Small intestine (tissue), 7 donors: ENCODE measurements at regions not wholly inside any gene's neighbourhood (a gene's known extent, or its start where the extent isn't known, plus 50 kb on each side); places are given as distances from the start of the nearest gene placed in this dataset.

Source experiments
- DNase-seq, 2 donors: peaks; one replicate each; pipeline versions ENCODE4 v3.0.0 to v3.0.0-alpha.2; 2013
- FAIRE-seq: peaks from 2 replicates; lab custom pipeline; 2012; peaks lifted over from hg19 to GRCh38; lab: Jason Lieb, UNC
- H3K27ac ChIP-seq, 3 donors: one replicate each; pipeline ENCODE4 v1.5.1; 2013; ENCODE audit warnings: low read length in 2 of 3, mild to moderate bottlenecking in 2 of 3, control low read depth in 1 of 3, inconsistent platforms in 1 of 3, low read depth in 1 of 3, moderate library complexity in 1 of 3
- H3K27me3 ChIP-seq, 3 donors: one replicate each; pipeline ENCODE4 v1.6.1; 2013; ENCODE audit warnings: low read length in 3 of 3, inconsistent platforms in 1 of 3; ENCODE audit not compliant: control insufficient read depth in 3 of 3, insufficient read depth in 3 of 3
- H3K36me3 ChIP-seq, 3 donors: one replicate each; pipeline ENCODE4 v1.6.1; 2013; ENCODE audit warnings: low read length in 3 of 3, inconsistent platforms in 1 of 3, low read depth in 1 of 3, mild to moderate bottlenecking in 1 of 3, moderate library complexity in 1 of 3; ENCODE audit not compliant: control insufficient read depth in 3 of 3, insufficient read depth in 2 of 3
- H3K4me1 ChIP-seq, 3 donors: one replicate each; pipeline ENCODE4 v1.6.1; 2013; ENCODE audit warnings: low read length in 2 of 3, inconsistent platforms in 1 of 3, low read depth in 1 of 3, mild to moderate bottlenecking in 1 of 3, moderate library complexity in 1 of 3; ENCODE audit not compliant: control insufficient read depth in 3 of 3, insufficient read depth in 2 of 3
- H3K4me3 ChIP-seq, 3 donors: one replicate each; pipeline ENCODE4 v1.5.1; 2013; ENCODE audit warnings: low read length in 3 of 3, control low read depth in 1 of 3, inconsistent platforms in 1 of 3, low read depth in 1 of 3, mild to moderate bottlenecking in 1 of 3, moderate library complexity in 1 of 3
- H3K9me3 ChIP-seq, 2 donors: one replicate each; pipeline ENCODE4 v1.6.1; 2013; ENCODE audit warnings: low read depth in 1 of 2, low read length in 1 of 2; ENCODE audit not compliant: control insufficient read depth in 2 of 2, insufficient read depth in 1 of 2
- WGBS, 3 donors: extraction: QIAGEN DNeasy Blood & Tissue Kit; methylation state at CpG; one replicate each; pipeline ENCODE4 v1.1.7; 2013; 5-methylcytosine and 5-hydroxymethylcytosine counted together
- donor health status: healthy with polysubstance abuse.
- donor health status: control.
- donor health status: control.
- donor health status: Bipolar disorder and iron deficiency.
- donor health status: healthy.

- H3K27me3 ChIP-seq = no peaks in the 10 kb centered on the region
- no peaks in the 10 kb centered on the region for H3K36me3 ChIP-seq
- H3K4me3 ChIP-seq = no peak overlapping the region
- no peak overlapping the region for H3K27ac ChIP-seq
- peaks cover 0 to 1% of the 10 kb centered on the region in 2 donors for H3K9me3 ChIP-seq
- FAIRE-seq (no peak), DNase-seq (no peak)
- WGBS, 3 donors = 58 to 76% (median 64%) methylated on average over 1 of the region's 1 CpG
- H3K4me1 ChIP-seq = no peaks in the 10 kb centered on the region
Observed at GRCh38 chr2:53378791-53379190, 388.8 kb upstream of the CHAC2 start.

GRCh38 chr2:53373126-53373525, 394.5 kb upstream of the CHAC2 start:
- FAIRE-seq (no peak), DNase-seq (no peak)
- no peaks in the 10 kb centered on the region for H3K4me1 ChIP-seq
- no peaks in the 10 kb centered on the region for H3K27me3 ChIP-seq
- H3K36me3 ChIP-seq = no peaks in the 10 kb centered on the region
- H3K27ac ChIP-seq = no peak overlapping the region
- WGBS, 3 donors = 87 to 89% (median 88%) methylated on average over 1 of the region's 1 CpG
- H3K9me3 ChIP-seq = no peaks in the 10 kb centered on the region
- H3K4me3 ChIP-seq = no peak overlapping the region

- Histone ChIP-seq H3K4me3 (no peak overlapping the region), H3K4me1 (no peaks in the 10 kb centered on the region), H3K27ac (no peak overlapping the region), H3K9me3 (peaks cover 0 to 8% of the 10 kb centered on the region in 2 donors), H3K36me3 (no peaks in the 10 kb centered on the region), H3K27me3 (no peaks in the 10 kb centered on the region)
- FAIRE-seq = no peak
- DNase-seq = no peak
- 48 to 73% (median 69%) methylated on average over 3 of the region's 3 CpGs for WGBS, 3 donors
Observed at GRCh38 chr2:53366543-53366942, 401.1 kb upstream of the CHAC2 start.

GRCh38 chr2:53362934-53363333, 404.7 kb upstream of the CHAC2 start:
- 51 to 75% (median 51%) methylated on average over 2 of the region's 2 CpGs for WGBS, 3 donors
- Histone ChIP-seq H3K4me3 (no peak overlapping the region), H3K27me3 (no peaks in the 10 kb centered on the region), H3K9me3 (peaks cover 0 to 8% of the 10 kb centered on the region in 2 donors), H3K36me3 (no peaks in the 10 kb centered on the region), H3K27ac (no peak overlapping the region), H3K4me1 (no peaks in the 10 kb centered on the region)
- DNase-seq = no peak
- FAIRE-seq = no peak

GRCh38 chr2:53356291-53356905, 411.2 kb upstream of the CHAC2 start:
- Histone ChIP-seq H3K27me3 (no peaks in the 10 kb centered on the region), H3K4me3 (no peak overlapping the region), H3K9me3 (peaks cover 5 to 10% of the 10 kb centered on the region in 2 donors), H3K36me3 (no peaks in the 10 kb centered on the region), H3K27ac (no peak overlapping the region), H3K4me1 (no peaks in the 10 kb centered on the region)
- no peak for FAIRE-seq
- DNase-seq = no peak
- 91 to 95% (median 92%) methylated on average over 24 to 26 of the region's 26 CpGs for WGBS, 3 donors

- DNase-seq (peak in 1 of 2 donors; percentile 2), FAIRE-seq (no peak)
- no peak overlapping the region for H3K27ac ChIP-seq
- WGBS, 3 donors = 52 to 75% (median 70%) methylated on average over 6 of the region's 6 CpGs
- H3K4me3 ChIP-seq = no peak overlapping the region
- peaks cover 5 to 10% of the 10 kb centered on the region in 2 donors for H3K9me3 ChIP-seq
- H3K27me3 ChIP-seq = no peaks in the 10 kb centered on the region
- H3K4me1 ChIP-seq = no peaks in the 10 kb centered on the region
- no peaks in the 10 kb centered on the region for H3K36me3 ChIP-seq
Observed at GRCh38 chr2:53353135-53354114, 414.2 kb upstream of the CHAC2 start.

- Histone ChIP-seq H3K27me3 (no peaks in the 10 kb centered on the region), H3K4me3 (no peak overlapping the region), H3K36me3 (no peaks in the 10 kb centered on the region), H3K9me3 (no peaks in the 10 kb centered on the region), H3K4me1 (no peaks in the 10 kb centered on the region), H3K27ac (no peak overlapping the region)
- FAIRE-seq = no peak
- 64 to 77% (median 74%) methylated on average over 3 of the region's 3 CpGs for WGBS, 3 donors
- no peak for DNase-seq
Observed at GRCh38 chr2:53347269-53347668, 420.3 kb upstream of the CHAC2 start.

GRCh38 chr2:53342248-53342647, 425.4 kb upstream of the CHAC2 start:
- Histone ChIP-seq H3K4me3 (no peak overlapping the region), H3K36me3 (no peaks in the 10 kb centered on the region), H3K27me3 (no peaks in the 10 kb centered on the region), H3K9me3 (no peaks in the 10 kb centered on the region), H3K4me1 (no peaks in the 10 kb centered on the region), H3K27ac (no peak overlapping the region)
- FAIRE-seq = no peak
- DNase-seq = no peak
- WGBS, 3 donors = 87 to 90% (median 89%) methylated on average over 4 of the region's 4 CpGs
